ENCODE measurements at regions not wholly inside any gene's neighbourhood (a gene's known extent, or its start where the extent isn't known, plus 50 kb on each side); places are given as distances from the start of the nearest gene placed in this dataset.

DNA sequence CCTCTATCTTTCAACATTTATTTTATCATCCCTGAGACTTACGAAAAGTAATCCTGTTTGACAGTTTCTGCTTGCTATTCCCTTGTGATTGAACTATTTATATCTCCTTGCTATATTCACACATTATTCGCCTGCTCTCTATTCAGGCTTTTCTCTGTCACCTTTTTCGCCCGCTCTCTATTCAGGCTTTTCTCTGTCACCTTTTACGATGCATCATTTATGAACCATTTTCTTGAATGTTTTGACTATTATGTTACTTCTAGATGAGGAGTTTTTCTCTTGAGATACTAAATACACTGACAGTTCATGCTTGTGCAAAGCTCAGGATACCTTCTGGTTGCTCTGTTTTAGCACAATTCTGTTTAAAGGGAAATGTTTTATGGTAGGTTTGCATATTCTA is 143.3 kb upstream of the VSTM2A start:
- 30% methylated on average over 5 of the region's 5 CpGs for WGBS (ENCODE audit: low lambda C conversion rate)
- no peak for TF ChIP-seq ZMYM4 (CRISPR knock-in tag; IDR thresholded peaks at IDR 0.05)
- no peak for TF ChIP-seq ZNF10 (CRISPR knock-in tag; IDR thresholded peaks at IDR 0.05; ENCODE audit: borderline replicate concordance, low read depth)
- TF ChIP-seq DR1 (CRISPR knock-in tag; IDR thresholded peaks at IDR 0.05), result no peak
- TF ChIP-seq, protein P1, sequence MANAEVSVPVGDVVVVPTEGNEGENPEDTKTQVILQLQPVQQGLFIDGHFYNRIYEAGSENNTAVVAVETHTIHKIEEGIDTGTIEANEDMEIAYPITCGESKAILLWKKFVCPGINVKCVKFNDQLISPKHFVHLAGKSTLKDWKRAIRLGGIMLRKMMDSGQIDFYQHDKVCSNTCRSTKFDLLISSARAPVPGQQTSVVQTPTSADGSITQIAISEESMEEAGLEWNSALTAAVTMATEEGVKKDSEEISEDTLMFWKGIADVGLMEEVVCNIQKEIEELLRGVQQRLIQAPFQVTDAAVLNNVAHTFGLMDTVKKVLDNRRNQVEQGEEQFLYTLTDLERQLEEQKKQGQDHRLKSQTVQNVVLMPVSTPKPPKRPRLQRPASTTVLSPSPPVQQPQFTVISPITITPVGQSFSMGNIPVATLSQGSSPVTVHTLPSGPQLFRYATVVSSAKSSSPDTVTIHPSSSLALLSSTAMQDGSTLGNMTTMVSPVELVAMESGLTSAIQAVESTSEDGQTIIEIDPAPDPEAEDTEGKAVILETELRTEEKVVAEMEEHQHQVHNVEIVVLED (CRISPR knock-in tag; IDR thresholded peaks at IDR 0.05; ENCODE audit: borderline replicate concordance), result no peak
- TF ChIP-seq SAFB2 (CRISPR knock-in tag; IDR thresholded peaks at IDR 0.05; ENCODE audit: borderline replicate concordance, low read depth), result no peak
- TF ChIP-seq ZNF12 (CRISPR knock-in tag; IDR thresholded peaks at IDR 0.05), result no peak
- no peak for TF ChIP-seq MTA3 (CRISPR knock-in tag; IDR thresholded peaks at IDR 0.05)
- TF ChIP-seq ZNF766 (CRISPR knock-in tag; IDR thresholded peaks at IDR 0.05; ENCODE audit: borderline replicate concordance), result no peak
- TF ChIP-seq WIZ (CRISPR knock-in tag; IDR thresholded peaks at IDR 0.05), result no peak
- no peak for TF ChIP-seq ZNF446 (CRISPR knock-in tag; IDR thresholded peaks at IDR 0.05)
- TF ChIP-seq PAF1 (CRISPR knock-in tag; IDR thresholded peaks at IDR 0.05), result no peak
- ChIA-PET POLR2A (no interaction called here), CTCF (ENCODE audit: low intra/inter-chr PET ratio, low total read pairs) (no interaction called here)
- no peak overlapping the region for H3K4me2 ChIP-seq (ENCODE audit: low read depth, low read length)
- DNase-seq (ENCODE audit: low spot score), result no peak
- BruUV-seq (replicated peaks), result no TSS peak
- intact Hi-C loops (cut with micrococcal nuclease; ENCODE audit: unreplicated experiment) (no loop called here), in situ Hi-C loops (cut with HindIII; ENCODE audit: extremely low pct_ligation_motif_present, low pct_unique_long_range_greater_than_20kb) (no loop called here)
- ATAC-seq, result no peak
- FAIRE-seq, result no peak
- H2AFZ ChIP-seq (ENCODE audit: low read length), result no peak overlapping the region
- H3K27ac ChIP-seq (ENCODE audit: extremely low read length, insufficient read depth, low read length), result no peak overlapping the region
- no peaks in the 10 kb centered on the region for H4K20me1 ChIP-seq (ENCODE audit: insufficient read depth, low read length)
- H3K4me3 ChIP-seq (replicated peaks in 1 of 3; ENCODE audit: insufficient read depth in 1 of 3, low read depth in 2 of 3, low read length in 3 of 3), result no peak overlapping the region
- H3K36me3 ChIP-seq (replicated peaks in 1 of 2; ENCODE audit: control insufficient read depth in 1 of 2, insufficient read depth in 2 of 2, low read length in 2 of 2), result no peaks in the 10 kb centered on the region
- H3K4me1 ChIP-seq (ENCODE audit: insufficient read depth, low read length), result no peaks in the 10 kb centered on the region
- H3K9me3 ChIP-seq (ENCODE audit: low read length), result peaks cover 21% of the 10 kb centered on the region
- H3K79me2 ChIP-seq (ENCODE audit: insufficient read depth, low read length), result no peaks in the 10 kb centered on the region
- no peak overlapping the region for H3K9ac ChIP-seq (ENCODE audit: insufficient read depth, low read depth, low read length)
- H3K27me3 ChIP-seq (ENCODE audit: control insufficient read depth in 1 of 2, insufficient read depth in 2 of 2, low read length in 2 of 2), result no peaks in the 10 kb centered on the region
